ENCODE measurements at regions not wholly inside any gene's neighbourhood (a gene's known extent, or its start where the extent isn't known, plus 50 kb on each side); places are given as distances from the start of the nearest gene placed in this dataset.

- no peak for DNase-seq
- Histone ChIP-seq H3K36me3 (no peaks in the 10 kb centered on the region), H3K4me3 (ENCODE audit: low read depth, low read length) (no peak overlapping the region), H3K27ac (no peak overlapping the region), H3K27me3 (ENCODE audit: insufficient read depth, low read depth, severe bottlenecking) (no peaks in the 10 kb centered on the region), H3K9me3 (ENCODE audit: severe bottlenecking) (no peaks in the 10 kb centered on the region)
- TF ChIP-seq CTCF (IDR thresholded peaks at IDR 0.05; ENCODE audit: low read depth, low read length) = no peak
Measured at GRCh38 chr2:42971381-42971780, 179.0 kb upstream of the HAAO start.

GRCh38 chr2:42970151-42970550, 177.8 kb upstream of the HAAO start:
- H3K27ac ChIP-seq = no peak overlapping the region
- DNase-seq = no peak
- H3K4me3 ChIP-seq (ENCODE audit: low read depth, low read length) = no peak overlapping the region
- no peaks in the 10 kb centered on the region for H3K9me3 ChIP-seq (ENCODE audit: severe bottlenecking)
- no peaks in the 10 kb centered on the region for H3K27me3 ChIP-seq (ENCODE audit: insufficient read depth, low read depth, severe bottlenecking)
- TF ChIP-seq CTCF (IDR thresholded peaks at IDR 0.05; ENCODE audit: low read depth, low read length) = no peak
- no peaks in the 10 kb centered on the region for H3K36me3 ChIP-seq

GRCh38 chr2:42969231-42970150, 177.1 kb upstream of the HAAO start:
- Histone ChIP-seq H3K9me3 (ENCODE audit: severe bottlenecking) (no peaks in the 10 kb centered on the region), H3K27me3 (ENCODE audit: insufficient read depth, low read depth, severe bottlenecking) (no peaks in the 10 kb centered on the region), H3K27ac (no peak overlapping the region), H3K4me3 (ENCODE audit: low read depth, low read length) (no peak overlapping the region), H3K36me3 (no peaks in the 10 kb centered on the region)
- TF ChIP-seq CTCF (IDR thresholded peaks at IDR 0.05; ENCODE audit: low read depth, low read length) = no peak
- DNase-seq = no peak

GRCh38 chr2:42967959-42968674, 175.7 kb upstream of the HAAO start:
- Histone ChIP-seq H3K27ac (no peak overlapping the region), H3K36me3 (no peaks in the 10 kb centered on the region), H3K4me3 (ENCODE audit: low read depth, low read length) (no peak overlapping the region), H3K9me3 (ENCODE audit: severe bottlenecking) (no peaks in the 10 kb centered on the region), H3K27me3 (ENCODE audit: insufficient read depth, low read depth, severe bottlenecking) (no peaks in the 10 kb centered on the region)
- DNase-seq = no peak
- no peak for TF ChIP-seq CTCF (IDR thresholded peaks at IDR 0.05; ENCODE audit: low read depth, low read length)

GRCh38 chr2:42965910-42966309, 173.5 kb upstream of the HAAO start:
- Histone ChIP-seq H3K27ac (no peak overlapping the region), H3K9me3 (ENCODE audit: severe bottlenecking) (no peaks in the 10 kb centered on the region), H3K27me3 (ENCODE audit: insufficient read depth, low read depth, severe bottlenecking) (no peaks in the 10 kb centered on the region), H3K4me3 (ENCODE audit: low read depth, low read length) (no peak overlapping the region), H3K36me3 (no peaks in the 10 kb centered on the region)
- no peak for DNase-seq
- no peak for TF ChIP-seq CTCF (IDR thresholded peaks at IDR 0.05; ENCODE audit: low read depth, low read length)

Data from WERI-Rb-1 (cell line).